HT1080 (cell line): ENCODE measurements at regions not wholly inside any gene's neighbourhood (a gene's known extent, or its start where the extent isn't known, plus 50 kb on each side); places are given as distances from the start of the nearest gene placed in this dataset.
A peak's percentile ranks its signal among the peaks of the same experiment; 100 is the strongest.
"Not testable (repeated sequence)": the region's sequence is repeated elsewhere in the genome, so short reads cannot be mapped to it uniquely, and the experiment has no call there.

Source experiments
- DNase-seq: peaks from one replicate; pipeline ENCODE4 v3.0.0-alpha.2; 2015; ENCODE audit warnings: low read depth

DNA sequence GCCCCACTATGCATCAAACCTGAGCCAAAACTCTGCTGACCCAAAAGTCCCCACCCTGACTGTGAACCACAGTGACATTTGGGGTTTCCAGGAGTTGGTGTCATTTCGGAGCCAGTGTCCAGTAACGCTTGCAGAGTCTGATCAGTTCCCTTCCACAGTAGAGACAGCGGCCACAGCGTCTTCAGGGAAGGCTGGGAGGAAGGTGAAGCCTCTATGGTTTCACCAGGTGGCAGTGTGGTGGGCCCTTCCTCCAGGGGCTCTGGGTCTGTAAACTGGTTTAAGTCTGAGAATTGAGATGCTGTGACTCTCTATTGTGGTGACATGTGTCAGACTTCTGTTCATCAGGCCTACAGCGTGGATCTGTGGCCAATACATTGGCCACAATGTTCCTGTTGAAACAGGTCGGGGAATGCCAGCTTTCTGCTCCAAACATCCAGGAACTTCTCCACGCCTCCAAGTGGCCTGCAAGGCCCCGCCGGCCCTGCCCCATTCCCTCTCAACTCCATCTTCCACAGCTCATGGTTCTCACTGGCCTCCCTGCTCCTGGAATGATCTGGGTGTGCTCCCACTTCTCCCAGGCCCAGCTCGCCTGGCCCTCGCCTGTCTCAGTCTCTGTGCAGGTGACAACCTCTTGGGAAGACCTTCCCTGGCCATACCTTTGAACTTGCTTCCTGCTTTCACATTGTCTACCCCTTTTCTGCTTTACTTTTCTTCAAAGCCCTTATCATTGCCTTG lies 124.5 kb upstream of the FAM20C start:
- DNase-seq, result peak; percentile 51

DNA sequence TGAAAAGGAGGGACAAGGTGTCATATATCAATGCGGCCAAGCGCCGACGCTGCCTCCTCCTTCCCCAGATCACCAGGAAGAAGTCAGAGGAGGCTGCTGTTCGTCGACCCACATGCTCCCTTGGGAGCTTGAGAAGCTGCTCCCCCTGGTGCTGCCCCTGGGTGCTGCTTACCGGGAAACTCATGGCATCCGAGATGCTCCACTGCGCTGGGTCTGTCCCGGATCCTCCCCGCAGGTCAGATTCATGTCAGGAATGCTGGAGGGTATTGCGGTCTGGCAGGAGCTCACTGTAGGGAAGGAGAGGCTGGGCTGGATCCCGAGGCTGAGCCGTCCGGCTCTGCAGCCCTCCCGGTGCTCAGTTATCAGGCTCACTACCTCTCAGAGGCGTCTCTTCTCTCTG lies 123.7 kb upstream of the FAM20C start:
- peak; percentile 70 for DNase-seq

DNA sequence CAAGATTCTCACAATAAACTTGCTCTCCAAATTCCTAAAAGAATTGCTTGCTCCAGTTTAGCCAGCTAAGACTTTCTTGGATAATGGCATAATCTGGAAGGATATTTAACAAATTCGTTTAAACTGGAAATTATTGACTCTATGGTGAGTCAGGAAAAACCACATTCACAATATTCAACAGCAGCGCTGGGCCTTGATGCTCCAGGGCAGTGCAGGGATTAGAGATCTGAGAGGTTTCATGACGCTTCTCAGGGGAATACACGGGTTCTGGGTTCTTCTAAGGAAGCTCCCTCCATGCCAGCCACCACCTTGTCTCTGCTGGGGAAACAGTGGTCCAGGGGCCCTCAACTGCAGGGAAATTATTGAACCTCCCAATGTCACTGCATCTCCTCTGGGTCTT lies 123.3 kb upstream of the FAM20C start:
- DNase-seq, result not testable (repeated sequence)

DNA sequence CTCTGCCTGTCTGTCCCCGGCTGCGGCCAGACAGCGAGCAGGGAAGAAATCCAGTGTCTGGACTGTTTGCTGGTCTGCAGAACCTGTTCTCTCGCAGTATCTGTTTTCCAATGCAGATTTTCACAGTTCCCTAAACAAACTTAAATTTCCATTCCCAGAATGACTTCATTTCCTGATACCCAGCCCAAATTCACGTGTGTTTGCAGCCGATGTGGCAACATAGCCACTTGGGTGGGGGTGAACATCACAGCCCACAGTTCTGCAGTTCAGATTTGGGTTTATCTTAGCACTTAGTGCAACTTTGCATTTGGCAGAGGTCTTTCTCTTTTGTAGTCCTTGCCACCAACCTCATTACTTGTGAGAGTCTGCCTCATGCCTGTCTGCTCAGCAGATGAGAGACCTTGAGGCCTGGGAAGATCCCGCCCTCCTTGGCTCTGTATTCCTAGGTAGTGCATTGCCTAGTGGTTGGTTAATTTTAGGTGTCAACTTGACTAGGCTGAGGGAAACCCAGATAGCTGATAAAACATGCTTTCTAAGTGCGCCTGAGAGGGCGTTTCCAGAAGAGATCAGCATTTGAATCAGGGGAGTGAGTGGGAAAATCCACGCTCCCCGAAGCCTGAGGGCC lies 122.8 kb upstream of the FAM20C start:
- not testable (repeated sequence) for DNase-seq

DNA sequence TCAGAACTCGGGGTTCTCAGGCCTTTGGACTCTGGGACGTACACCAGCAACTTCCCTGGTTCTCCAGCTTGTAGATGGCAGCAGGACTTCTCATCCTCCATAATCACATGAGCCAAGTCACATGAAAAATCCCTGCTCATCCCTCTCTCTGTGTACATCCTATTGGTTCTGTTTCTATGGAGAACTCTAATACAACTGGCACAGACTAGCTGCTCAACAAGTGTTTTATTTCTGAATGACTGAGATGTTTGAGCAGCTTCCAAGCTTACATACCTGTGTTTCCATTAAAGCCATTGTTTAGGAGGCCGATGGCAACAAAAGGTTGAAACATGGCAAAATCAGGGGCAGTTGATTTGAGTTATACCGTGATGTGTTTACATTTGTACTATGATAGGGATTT lies 122.2 kb upstream of the FAM20C start:
- DNase-seq, result not testable (repeated sequence)

DNA sequence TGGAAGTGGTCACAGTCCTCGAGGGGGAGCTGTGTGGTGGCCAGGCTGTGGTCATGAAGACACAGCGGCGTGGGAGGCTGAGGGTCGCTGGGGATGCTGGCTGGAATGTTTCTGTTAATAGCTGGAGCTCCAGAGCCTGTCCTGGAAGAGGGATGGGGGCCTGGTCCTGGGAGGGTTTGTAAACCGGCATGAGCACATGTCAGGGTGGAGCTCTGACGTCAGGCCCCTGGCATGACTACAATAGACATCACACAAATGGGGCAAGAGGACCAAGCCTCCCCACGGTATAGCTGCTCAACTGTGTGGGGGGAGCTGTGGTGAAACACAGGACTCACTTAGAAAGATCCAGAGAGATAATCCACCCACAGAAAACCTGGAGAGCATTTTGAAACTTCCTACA lies 121.4 kb upstream of the FAM20C start:
- not testable (repeated sequence) for DNase-seq

DNA sequence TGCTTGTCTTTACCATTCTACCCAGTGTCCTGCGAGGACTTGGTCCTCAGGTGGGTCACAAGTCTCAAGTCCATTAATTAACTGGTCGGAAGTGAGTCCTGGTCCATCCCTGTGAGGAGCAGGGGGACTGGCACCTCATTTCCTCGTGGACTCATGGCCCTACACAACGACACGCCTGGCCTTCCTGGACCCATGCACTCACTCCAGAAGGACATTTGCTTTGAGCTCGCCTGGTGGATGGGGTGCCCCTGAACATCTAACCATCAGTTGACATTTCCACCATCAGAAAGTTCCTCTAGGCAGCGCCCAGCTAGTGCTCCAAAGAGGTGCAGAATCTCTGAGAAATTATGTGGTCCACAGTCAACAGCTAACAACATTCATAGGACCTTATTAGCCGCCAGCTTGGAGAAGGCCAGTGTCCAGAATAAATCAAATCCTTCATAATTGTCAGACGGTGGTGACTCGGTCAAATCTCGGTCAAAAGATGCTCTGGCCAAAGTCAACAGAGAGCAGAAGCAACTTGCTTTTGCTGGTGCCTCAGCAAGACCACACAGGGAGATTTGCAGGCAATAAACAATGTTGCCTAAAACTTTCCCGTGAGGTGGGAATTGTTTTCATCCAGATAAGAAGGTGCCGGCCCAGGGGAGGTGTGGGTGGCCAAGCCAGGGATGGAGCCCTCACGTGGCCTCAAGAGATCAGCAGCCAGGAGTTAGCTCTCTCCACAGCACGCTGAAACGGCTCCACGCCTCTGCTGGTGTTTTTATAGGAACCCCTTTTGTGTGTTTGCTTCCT lies 119.9 kb upstream of the FAM20C start:
- DNase-seq, result not testable (repeated sequence)

DNA sequence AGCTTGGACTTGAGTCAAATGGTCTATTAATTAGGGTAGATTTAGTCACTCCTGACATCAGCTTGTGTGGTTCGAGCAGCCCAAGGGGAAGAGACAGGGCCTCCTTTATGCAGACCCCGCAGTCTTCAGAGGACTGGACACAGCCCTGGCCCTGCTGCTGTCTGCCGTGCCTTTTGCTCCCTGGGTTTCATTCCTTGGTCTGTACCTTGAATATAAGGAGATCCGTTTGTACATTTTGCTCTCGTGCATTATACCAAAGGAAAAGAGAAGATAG lies 119.4 kb upstream of the FAM20C start:
- DNase-seq, result not testable (repeated sequence)

DNA sequence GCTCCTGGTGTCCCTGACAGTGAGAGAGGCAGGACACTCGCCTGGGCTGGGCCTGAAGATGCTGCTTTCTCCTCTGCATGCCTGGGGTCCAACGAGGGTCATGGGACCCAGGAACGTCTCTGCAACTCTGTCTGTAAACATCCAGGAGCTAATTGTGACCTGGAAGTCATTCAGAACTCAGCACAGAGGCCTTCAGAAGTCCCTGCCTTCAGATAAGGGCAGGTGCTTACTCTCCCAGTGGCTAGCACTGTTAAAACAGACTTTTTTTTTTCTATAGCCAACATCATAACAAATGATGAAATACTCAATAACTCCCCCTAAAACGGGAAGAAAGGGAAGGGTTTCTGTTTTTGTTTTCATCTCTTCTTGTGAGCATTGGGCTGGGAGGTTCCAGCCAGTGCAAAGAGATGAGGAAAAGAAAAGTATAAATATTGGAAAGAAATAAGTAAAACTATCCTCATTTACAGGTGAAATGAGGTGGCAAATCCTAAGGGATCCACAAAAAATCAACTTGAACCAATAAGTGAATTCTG lies 118.3 kb upstream of the FAM20C start:
- not testable (repeated sequence) for DNase-seq

DNA sequence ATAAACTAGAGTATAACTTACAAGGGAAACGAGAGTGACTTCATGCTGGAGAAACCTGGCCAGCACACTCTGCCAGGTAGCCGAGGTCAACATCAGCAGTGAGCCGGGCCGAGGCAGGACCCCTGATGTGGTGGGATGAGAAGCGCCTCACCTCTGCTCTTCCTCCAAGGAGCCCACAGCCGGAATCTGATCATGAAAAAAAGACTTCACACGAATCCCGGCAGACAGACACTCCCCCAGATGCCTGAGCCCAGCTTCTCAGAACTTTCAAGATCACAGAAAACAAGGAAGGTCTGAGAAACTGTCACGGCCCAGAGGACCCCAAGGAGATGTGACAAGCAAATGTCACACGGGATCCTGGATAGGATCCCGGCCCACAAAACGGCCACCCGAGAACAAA lies 116.9 kb upstream of the FAM20C start:
- DNase-seq, result not testable (repeated sequence)

DNA sequence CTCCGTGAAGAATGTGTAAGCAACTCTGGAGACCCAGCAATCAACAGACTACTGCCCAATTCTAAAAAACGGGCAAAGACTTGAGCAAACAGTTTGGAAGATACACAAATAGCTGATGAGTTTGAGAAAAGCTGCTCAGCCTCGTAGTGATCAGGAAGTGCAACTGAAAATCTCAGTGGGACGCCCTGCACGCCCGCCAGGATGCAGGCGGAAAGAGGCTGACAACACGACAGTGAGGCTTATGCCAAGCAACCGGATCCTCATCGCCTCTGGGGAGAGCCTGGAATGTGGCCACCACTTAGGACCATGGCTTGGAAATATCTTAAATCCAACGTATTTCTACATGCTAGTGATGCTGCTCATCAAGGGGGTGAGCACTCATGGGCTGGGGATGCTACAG lies 116.2 kb upstream of the FAM20C start:
- DNase-seq, result not testable (repeated sequence)

DNA sequence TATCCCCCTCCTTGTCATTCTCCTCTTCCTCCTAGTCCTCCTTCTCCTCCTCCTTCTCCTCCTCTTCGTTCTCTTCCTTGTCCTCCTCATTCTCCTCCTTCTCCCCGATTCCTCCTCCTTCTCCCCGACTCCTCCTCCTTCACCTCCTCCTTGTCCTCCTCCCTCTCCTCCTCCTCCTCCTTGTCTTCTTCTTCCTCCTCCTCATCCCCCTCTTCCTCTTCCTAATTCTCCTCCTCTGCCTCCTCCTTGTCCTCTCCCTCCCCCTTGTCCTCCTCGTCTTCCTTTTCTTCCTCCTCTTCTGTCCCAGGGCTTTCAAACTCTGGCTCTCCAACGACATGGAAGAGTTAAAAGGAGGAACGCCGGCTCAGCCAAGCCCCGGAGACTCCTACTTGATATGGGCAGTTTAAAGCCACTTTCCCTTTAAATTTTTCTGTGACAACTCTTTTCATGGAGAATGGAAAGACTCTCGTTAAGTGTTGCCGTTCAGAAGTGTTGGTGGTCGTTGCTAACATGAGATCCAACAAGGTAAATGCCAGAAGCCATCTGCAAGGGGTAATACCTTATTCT lies 115.5 kb upstream of the FAM20C start:
- not testable (repeated sequence) for DNase-seq

DNA sequence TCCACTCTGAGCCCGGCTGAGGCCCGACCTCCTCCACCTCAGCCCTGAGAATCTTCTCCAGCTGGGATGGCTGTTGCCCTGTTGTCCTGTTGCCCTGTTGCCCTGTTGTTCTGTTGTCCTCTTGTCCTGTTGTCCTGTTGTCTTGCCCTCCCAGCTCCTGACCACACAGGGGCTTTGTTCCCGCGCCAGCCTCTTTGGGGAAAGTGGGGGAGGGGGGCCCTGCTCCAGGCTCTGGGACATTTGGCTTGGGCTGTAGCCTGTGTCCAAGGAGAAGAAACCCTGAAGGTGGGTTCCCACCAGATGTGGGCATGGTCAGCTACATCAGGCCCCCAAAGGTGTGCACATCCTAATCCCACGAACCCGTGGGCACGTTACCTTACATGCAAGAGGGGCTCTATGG lies 113.5 kb upstream of the FAM20C start:
- DNase-seq, result not testable (repeated sequence)

DNA sequence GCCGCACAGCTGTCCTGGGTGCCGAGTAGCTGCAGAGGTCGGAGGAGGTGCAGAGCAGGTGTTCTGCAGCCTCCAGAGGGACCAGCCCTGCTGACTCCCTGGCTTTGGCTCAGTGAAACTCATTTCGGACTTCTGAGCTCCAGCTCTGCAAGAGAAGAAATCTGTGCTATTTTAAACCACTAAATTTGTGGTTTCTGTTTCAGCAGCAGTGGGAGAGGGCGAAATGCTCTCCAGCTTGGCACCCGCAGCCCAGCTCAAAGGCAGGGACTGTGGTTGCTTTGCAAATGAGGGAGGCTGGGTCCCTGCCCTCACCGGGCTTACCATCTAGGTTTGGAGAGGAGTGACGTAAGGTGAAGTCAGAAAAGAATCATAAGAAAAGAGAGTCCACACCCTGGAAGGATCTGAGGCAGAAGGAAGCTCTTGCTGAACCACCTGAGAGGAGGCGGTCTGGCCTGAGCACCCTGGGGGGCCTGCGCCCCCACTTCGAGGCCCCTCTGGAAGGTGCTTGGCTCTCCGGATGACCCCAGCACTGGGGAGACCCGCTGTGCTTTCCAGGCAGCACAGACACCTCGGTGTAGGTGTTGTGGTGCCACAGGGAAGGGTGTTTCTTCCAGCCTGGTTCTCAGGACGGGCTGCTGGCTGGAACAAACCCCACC lies 112.8 kb upstream of the FAM20C start:
- DNase-seq, result not testable (repeated sequence)

DNA sequence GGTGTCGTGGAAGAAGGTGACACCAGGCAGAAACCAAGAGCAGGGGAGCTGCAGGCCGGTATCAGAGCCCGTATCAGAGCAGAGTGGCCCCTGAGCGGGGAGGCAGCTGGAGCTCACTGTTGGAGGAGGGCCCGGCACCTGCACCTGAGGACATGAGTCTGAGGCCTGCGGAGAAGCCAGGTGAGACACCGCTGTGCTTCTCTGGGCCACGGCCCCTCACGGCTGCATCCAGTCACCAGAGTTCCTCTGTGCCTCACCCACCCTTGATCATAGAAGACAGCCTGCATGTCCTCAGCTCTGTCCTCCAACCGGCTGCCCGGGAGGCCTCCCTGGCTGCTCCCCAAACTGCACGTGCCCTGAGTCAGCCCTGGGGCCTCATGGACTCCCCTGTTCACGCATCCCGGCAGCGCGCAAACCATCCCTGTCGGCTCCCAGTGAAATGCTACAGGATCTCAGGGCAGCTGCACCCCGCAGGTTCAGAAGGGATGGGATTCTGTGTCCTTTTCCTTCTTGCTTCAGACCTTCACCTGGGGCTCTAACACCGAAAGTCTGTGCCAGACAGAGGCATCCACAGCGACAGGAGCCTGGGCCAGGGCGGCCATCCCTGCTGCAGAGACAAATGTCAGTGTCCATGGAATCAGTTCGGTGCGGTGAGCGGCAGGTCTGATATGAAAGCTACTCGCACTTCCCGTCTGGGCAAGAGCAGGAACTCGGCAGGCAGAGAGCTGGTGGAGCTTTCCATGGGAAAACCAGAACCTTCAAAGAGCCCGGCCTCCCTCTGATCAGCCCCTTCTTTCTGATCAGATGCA lies 111.9 kb upstream of the FAM20C start:
- no peak for DNase-seq

DNA sequence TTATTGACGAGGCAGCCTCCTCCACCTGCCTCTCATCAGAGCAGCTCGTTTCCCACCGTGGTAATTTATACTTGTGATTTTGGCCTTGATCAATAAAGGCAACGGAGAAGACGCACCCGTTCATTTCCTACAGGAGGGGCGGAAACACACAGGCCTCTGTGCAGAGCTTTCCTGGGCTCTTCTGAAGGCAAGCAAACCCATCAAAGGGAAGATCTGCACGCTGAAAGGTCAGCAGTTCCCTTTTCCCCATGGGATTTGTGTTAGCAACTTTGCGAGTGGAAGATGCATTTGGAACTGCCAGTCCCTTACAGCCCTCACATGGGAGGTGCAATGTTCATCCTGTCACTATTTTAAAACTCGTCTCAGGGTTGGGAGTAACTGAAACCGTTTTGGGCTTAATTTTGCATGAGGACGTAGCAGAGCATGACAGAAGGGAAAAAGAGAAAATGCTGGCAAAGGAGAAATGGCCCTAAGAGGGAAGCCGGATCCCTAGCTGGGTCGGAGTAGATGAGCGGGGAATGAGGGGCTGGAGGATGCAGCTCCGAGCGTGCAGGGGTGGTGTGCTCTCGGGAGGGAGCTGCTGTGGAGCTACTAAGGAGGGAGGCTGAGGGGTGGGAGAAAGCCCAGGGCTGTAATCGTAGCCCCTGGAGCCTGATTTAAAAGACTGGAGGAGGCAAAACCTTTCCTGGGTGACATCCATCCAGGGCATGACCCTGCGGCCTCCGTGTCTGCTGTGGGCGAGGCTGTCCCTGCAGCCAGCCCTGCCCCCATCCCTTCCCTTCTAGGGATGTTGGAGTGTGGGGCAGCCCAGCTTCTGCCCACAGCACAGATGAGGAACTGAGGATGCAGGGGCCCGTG lies 111.1 kb upstream of the FAM20C start:
- DNase-seq, result no peak

DNA sequence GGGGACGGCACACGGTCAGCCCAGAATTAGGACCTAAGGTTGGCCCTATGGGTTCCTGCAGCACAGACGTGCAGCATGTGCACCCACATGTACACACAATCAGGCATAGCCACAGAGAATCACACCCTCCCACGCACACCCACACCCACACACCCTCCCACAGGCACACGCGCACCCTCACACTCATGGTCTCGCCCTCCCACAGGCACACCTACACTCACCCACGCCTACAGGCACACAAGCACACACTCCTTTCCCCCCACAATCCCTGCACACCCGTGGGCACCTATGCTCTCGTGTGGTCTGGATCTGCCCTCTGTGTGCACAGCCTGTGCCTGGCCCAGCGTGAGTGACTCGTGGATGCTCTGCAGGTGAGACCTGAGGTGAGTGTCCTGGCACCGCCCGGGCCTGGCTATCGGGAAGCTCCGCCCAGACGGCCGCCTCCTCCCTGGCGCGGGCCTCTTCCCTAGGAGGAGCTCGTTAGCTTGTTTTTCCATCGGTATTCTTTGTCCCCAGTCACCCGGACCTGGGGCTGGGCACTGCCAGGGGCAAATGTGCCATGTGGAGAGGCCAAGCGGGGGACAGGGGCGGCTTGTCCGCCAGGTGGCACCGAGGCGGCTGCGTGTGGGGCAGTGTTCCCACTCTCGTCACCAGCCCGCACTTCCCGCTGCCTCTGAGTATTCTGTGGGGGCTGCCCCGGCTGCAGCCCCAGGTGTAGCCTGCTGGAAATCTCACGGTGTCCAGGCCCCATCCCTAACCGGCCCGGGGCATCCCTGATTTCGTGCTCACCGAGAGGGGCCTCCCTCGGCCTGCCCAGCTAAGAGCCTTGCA lies 110.2 kb upstream of the FAM20C start:
- no peak for DNase-seq

DNA sequence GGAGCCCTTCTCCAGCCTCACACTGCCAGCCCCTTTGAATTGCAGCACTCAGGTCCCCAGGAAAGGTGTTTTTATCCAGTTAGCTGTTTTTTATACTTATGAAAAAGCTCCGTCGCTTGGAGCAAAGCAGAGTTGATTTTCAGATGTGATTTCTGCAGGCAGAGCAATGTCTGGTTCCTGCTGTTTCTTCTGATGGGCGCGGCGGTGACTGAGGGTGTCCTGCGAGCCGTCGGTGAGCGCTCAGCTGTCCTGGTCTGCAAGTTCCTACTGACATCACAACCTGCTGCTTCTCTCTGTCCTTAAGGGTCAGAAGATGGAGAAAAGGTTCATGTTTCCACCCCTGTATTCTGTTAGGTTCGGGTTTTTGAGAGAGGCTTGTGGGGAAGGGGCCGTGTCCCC lies 109.6 kb upstream of the FAM20C start:
- no peak for DNase-seq

DNA sequence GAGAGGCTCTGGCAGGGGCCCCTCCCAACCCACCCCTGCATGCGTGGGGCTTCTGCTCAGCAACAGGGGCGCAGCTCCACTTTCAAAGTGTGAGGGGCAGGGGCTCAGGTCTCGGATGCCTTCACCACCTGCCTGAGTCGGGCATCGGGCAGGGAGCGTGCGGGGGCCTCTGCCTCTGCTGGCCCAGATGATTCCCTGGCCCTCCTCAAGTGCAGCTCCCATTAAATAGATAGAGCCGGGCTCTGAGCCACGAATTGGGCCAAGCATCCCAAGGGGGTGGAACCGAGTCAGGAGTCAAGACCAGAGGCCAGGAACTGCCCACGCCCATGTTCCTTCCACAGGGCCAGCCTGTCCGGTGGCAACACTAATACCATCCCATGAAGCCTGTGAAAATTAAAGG lies 108.9 kb upstream of the FAM20C start:
- DNase-seq, result no peak
